H1 (cell line): ENCODE measurements at regions not wholly inside any gene's neighbourhood (a gene's known extent, or its start where the extent isn't known, plus 50 kb on each side); places are given as distances from the start of the nearest gene placed in this dataset.

ENCODE experiments used
- CTCF ChIA-PET: fragments of 300-600 bp; sonication (Branson Sonifier 250); formaldehyde crosslinking; loops from one replicate; lab custom pipeline; 2021; ENCODE audit not compliant: partially characterized antibody; lab: Charles Lee
- POLR2A ChIA-PET: fragments of 300-600 bp; sonication (Branson Sonifier 250); formaldehyde crosslinking; loops from one replicate; lab custom pipeline; 2021; ENCODE audit warnings: inconsistent platforms; ENCODE audit not compliant: partially characterized antibody; lab: Charles Lee
- DNase-seq, 2 experiments: peaks; one replicate each; pipeline versions ENCODE4 v3.0.0 to v3.0.0-alpha.2; 2010 to 2022; ENCODE audit warnings: low spot score in 2 of 2, low read depth in 1 of 2, mixed read lengths in 1 of 2
- FAIRE-seq: peaks from 2 replicates; lab custom pipeline; 2011; peaks lifted over from hg19 to GRCh38; lab: Jason Lieb, UNC
- H2AFZ ChIP-seq: 2 replicates; pipeline ENCODE4 v1.8.1; 2012; ENCODE audit warnings: low read length, inconsistent platforms
- H2AK5ac ChIP-seq: 2 replicates; pipeline ENCODE4 v1.6.1; 2013; ENCODE audit warnings: low read depth, low read length
- H2BK120ac ChIP-seq: replicated peaks from 2 replicates; pipeline ENCODE3; 2013; ENCODE audit warnings: low read depth, low read length, inconsistent platforms
- H2BK12ac ChIP-seq: 2 replicates; pipeline ENCODE4 v1.6.1; 2013; ENCODE audit warnings: low read depth, low read length
- H2BK15ac ChIP-seq: 2 replicates; pipeline ENCODE4 v1.6.1; 2013; ENCODE audit warnings: low read length
- H2BK20ac ChIP-seq: 2 replicates; pipeline ENCODE4 v1.6.1; 2013; ENCODE audit warnings: low read length
- H2BK5ac ChIP-seq: 2 replicates; pipeline ENCODE4 v1.6.1; 2013; ENCODE audit warnings: low read depth, low read length
- H3K14ac ChIP-seq: 2 replicates; pipeline ENCODE4 v1.6.1; 2013; ENCODE audit warnings: inconsistent platforms; ENCODE audit not compliant: insufficient read length
- H3K18ac ChIP-seq: 2 replicates; pipeline ENCODE4 v1.6.1; 2013; ENCODE audit warnings: low read length; ENCODE audit errors: extremely low read depth
- H3K23ac ChIP-seq: 2 replicates; pipeline ENCODE4 v1.6.1; 2013; ENCODE audit warnings: inconsistent platforms; ENCODE audit not compliant: insufficient read length
- H3K23me2 ChIP-seq: 2 replicates; pipeline ENCODE4 v1.6.1; 2013; ENCODE audit warnings: low read depth, low read length
- H3K27ac ChIP-seq: 2 replicates; pipeline ENCODE4 v1.6.1; 2011; ENCODE audit warnings: low read depth, low read length, inconsistent platforms
- H3K27me3 ChIP-seq, 4 experiments: replicated peaks in 1 of 4; 1 replicate in 1 of 4; 2 replicates in 3 of 4; pipeline versions ENCODE4 v1.6.1 to v1.8.1; 2011 to 2013; ENCODE audit warnings: low read length in 3 of 4, mild to moderate bottlenecking in 3 of 4, inconsistent platforms in 2 of 4, mixed read lengths in 2 of 4, moderate library complexity in 1 of 4; ENCODE audit not compliant: control insufficient read depth in 3 of 4, insufficient read depth in 3 of 4; ENCODE audit errors: extremely low read depth in 1 of 4
- H3K36me3 ChIP-seq, 4 experiments: 2 replicates each; pipeline versions ENCODE4 v1.6.1 to v1.8.1; 2011 to 2013; ENCODE audit warnings: mild to moderate bottlenecking in 4 of 4, low read length in 3 of 4, moderate library complexity in 2 of 4, control low read depth in 1 of 4, inconsistent platforms in 1 of 4; ENCODE audit not compliant: insufficient read depth in 4 of 4, control insufficient read depth in 2 of 4
- H3K4ac ChIP-seq: replicated peaks from 2 replicates; pipeline ENCODE3; 2013; ENCODE audit warnings: low read length, low read depth, mixed read lengths, inconsistent platforms; ENCODE audit not compliant: insufficient read length
- H3K4me1 ChIP-seq, 4 experiments: replicated peaks in 1 of 4; 1 replicate in 1 of 4; 2 replicates in 3 of 4; pipeline versions ENCODE4 v1.6.1 to v1.8.1; 2011 to 2013; ENCODE audit warnings: low read length in 3 of 4, inconsistent platforms in 2 of 4, mixed read lengths in 1 of 4; ENCODE audit not compliant: insufficient read depth in 4 of 4, control insufficient read depth in 3 of 4
- H3K4me2 ChIP-seq, 2 experiments: 2 replicates each; pipeline versions ENCODE4 v1.6.1 to v1.8.1; 2011 to 2013; ENCODE audit warnings: low read depth in 2 of 2, low read length in 2 of 2, control low read depth in 1 of 2, inconsistent platforms in 1 of 2, mild to moderate bottlenecking in 1 of 2; ENCODE audit not compliant: insufficient read depth in 1 of 2
- H3K4me3 ChIP-seq, 4 experiments: fragments of 200-600, 300-600 bp in 1 of 4; sonication (generic), shearing (Covaris generic), sonication (Bioruptor Twin) in 1 of 4; 2 replicates each; pipeline versions ENCODE4 v1.5.1 to v1.8.1; 2011 to 2016; ENCODE audit warnings: low read length in 4 of 4, low read depth in 3 of 4, control low read depth in 2 of 4, inconsistent platforms in 2 of 4, mild to moderate bottlenecking in 2 of 4, mixed read lengths in 1 of 4, moderate library complexity in 1 of 4; ENCODE audit not compliant: insufficient read depth in 2 of 4; ENCODE audit errors: extremely low read depth in 1 of 4
- H3K56ac ChIP-seq: replicated peaks from 2 replicates; pipeline ENCODE3; 2013; ENCODE audit warnings: low read depth, mild to moderate bottlenecking, mixed read lengths, low read length, inconsistent platforms; ENCODE audit not compliant: insufficient read length
- H3K79me1 ChIP-seq: 2 replicates; pipeline ENCODE4 v1.6.1; 2013; ENCODE audit warnings: low read depth, low read length, control low read depth
- H3K79me2 ChIP-seq, 2 experiments: 2 replicates each; pipeline versions ENCODE4 v1.6.1 to v1.8.1; 2012 to 2013; ENCODE audit warnings: low read length in 2 of 2, mild to moderate bottlenecking in 2 of 2, inconsistent platforms in 1 of 2; ENCODE audit not compliant: insufficient read depth in 2 of 2, control insufficient read depth in 1 of 2
- H3K9ac ChIP-seq, 4 experiments: replicated peaks in 1 of 4; 1 replicate in 1 of 4; 2 replicates in 3 of 4; pipeline versions ENCODE4 v1.6.1 to v1.8.1; 2011 to 2013; ENCODE audit warnings: low read depth in 3 of 4, low read length in 3 of 4, control low read depth in 2 of 4, mild to moderate bottlenecking in 2 of 4, moderate library complexity in 2 of 4, inconsistent platforms in 1 of 4; ENCODE audit errors: extremely low read depth in 1 of 4
- H3K9me3 ChIP-seq, 2 experiments: 2 replicates each; pipeline versions ENCODE4 v1.6.1 to v1.8.1; 2012 to 2013; ENCODE audit warnings: mild to moderate bottlenecking in 2 of 2, moderate library complexity in 2 of 2, control low read depth in 1 of 2, inconsistent platforms in 1 of 2, low read depth in 1 of 2, low read length in 1 of 2, mixed read lengths in 1 of 2; ENCODE audit not compliant: insufficient read depth in 2 of 2
- H4K20me1 ChIP-seq, 2 experiments: replicated peaks in 1 of 2; 2 replicates each; pipeline versions ENCODE3 to v1.8.1; 2011 to 2013; ENCODE audit warnings: inconsistent platforms in 2 of 2, low read length in 2 of 2, mild to moderate bottlenecking in 1 of 2; ENCODE audit not compliant: insufficient read depth in 2 of 2, control insufficient read depth in 1 of 2
- H4K5ac ChIP-seq: 2 replicates; pipeline ENCODE4 v1.6.1; 2013; ENCODE audit warnings: low read length, low read depth, mixed read lengths, inconsistent platforms; ENCODE audit not compliant: insufficient read length
- H4K8ac ChIP-seq: 2 replicates; pipeline ENCODE4 v1.8.0; 2013; ENCODE audit warnings: mild to moderate bottlenecking, moderate library complexity, low read length, inconsistent platforms; ENCODE audit not compliant: insufficient read depth; ENCODE audit errors: extremely low read depth
- H4K91ac ChIP-seq: replicated peaks from 2 replicates; pipeline ENCODE3; 2013; ENCODE audit warnings: low read length, mixed read lengths, inconsistent platforms; ENCODE audit not compliant: insufficient read length
- BRCA1 ChIP-seq: IDR thresholded peaks from 2 replicates; pipeline ENCODE4 v1.6.1; 2012; ENCODE audit warnings: low read depth, low read length, improper control_type of control experiment
- EZH2 ChIP-seq: fragments of 200-600 bp; sonication (generic); IDR thresholded peaks from 2 replicates; pipeline ENCODE4 v1.7.1; 2012; ENCODE audit warnings: low read depth, mild to moderate bottlenecking, moderate library complexity, low read length, inconsistent platforms; ENCODE audit not compliant: severe bottlenecking
- RAD21 ChIP-seq, 2 experiments: IDR thresholded peaks in 1 of 2; conservative IDR thresholded peaks in 1 of 2; 2 replicates each; pipeline ENCODE4 v1.6.1; 2011; ENCODE audit warnings: low read depth in 2 of 2, low read length in 2 of 2, improper control_type of control experiment in 1 of 2, inconsistent platforms in 1 of 2, mild to moderate bottlenecking in 1 of 2, moderate library complexity in 1 of 2
- WGBS, 2 experiments: shearing (Covaris generic) in 1 of 2; methylation state at CpG; one replicate each; pipeline versions ENCODE4 v1.1.6 to v1.1.7; 2013 to 2015; ENCODE audit warnings: low lambda C conversion rate in 2 of 2, mixed read lengths in 2 of 2, inconsistent platforms in 1 of 2, low coverage in 1 of 2, missing lambda C conversion rate in 1 of 2; ENCODE audit not compliant: insufficient replicate concordance in 2 of 2, insufficient coverage in 1 of 2, insufficient read length in 1 of 2; ENCODE audit errors: extremely low coverage in 1 of 2, missing lambda C conversion rate in 1 of 2; 5-methylcytosine and 5-hydroxymethylcytosine counted together

DNA sequence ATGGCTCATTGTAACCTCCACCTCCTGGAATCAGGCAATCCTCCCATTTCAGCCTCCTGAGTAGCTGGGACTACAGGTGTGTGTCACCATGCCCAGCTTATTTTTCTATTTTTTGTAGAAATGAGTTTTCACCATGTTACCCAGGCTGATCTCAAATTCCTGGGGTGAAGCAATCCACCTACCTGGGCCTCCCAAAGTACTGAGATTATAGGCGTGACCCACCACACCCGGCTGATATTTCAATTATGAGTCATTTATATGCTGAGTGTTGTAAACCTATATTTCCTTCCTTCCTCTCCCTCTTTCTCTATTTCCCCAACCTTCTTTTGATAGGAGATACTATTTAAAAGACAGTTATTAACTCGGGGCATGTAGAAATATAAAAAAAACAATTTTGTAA, 469.6 kb upstream of the ID2 start:
- H3K4me1 ChIP-seq = peaks cover 0 to 2% (median 2%) of the 10 kb centered on the region in 4 experiments; a peak in 2 of 7 replicates
- H3K36me3 ChIP-seq = no peaks in the 10 kb centered on the region
- H3K79me1 ChIP-seq = no peaks in the 10 kb centered on the region
- H3K27ac ChIP-seq = no peak overlapping the region
- H3K4me3 ChIP-seq = no peak overlapping the region
- H3K23ac ChIP-seq = no peak overlapping the region
- no peaks in the 10 kb centered on the region for H3K23me2 ChIP-seq
- no peak overlapping the region for H3K9ac ChIP-seq
- no peak overlapping the region for H4K5ac ChIP-seq
- H4K8ac ChIP-seq = no peak overlapping the region
- FAIRE-seq (no peak), DNase-seq (no peak)
- no peak overlapping the region for H2BK20ac ChIP-seq
- ChIA-PET POLR2A (no interaction called here), CTCF (no interaction called here)
- H3K18ac ChIP-seq = no peak overlapping the region
- H2BK5ac ChIP-seq = no peak overlapping the region
- no peak overlapping the region for H2BK12ac ChIP-seq
- H3K56ac ChIP-seq = no peak overlapping the region
- H3K9me3 ChIP-seq = peaks cover 0 to 5% of the 10 kb centered on the region in 2 experiments; a peak in 1 of 4 replicates
- H3K4ac ChIP-seq = no peak overlapping the region
- H3K4me2 ChIP-seq = no peak overlapping the region
- no peak overlapping the region for H4K91ac ChIP-seq
- no peak overlapping the region for H2AK5ac ChIP-seq
- H2AFZ ChIP-seq = no peak overlapping the region
- H2BK120ac ChIP-seq = no peak overlapping the region
- H4K20me1 ChIP-seq = no peaks in the 10 kb centered on the region
- WGBS, 2 experiments = 93% methylated on average over 3 of the region's 3 CpGs; no CpG with 5 or more reads in 1 of the 2 experiments
- no peaks in the 10 kb centered on the region for H3K79me2 ChIP-seq
- H3K14ac ChIP-seq = no peak overlapping the region
- no peaks in the 10 kb centered on the region for H3K27me3 ChIP-seq
- no peak overlapping the region for H2BK15ac ChIP-seq
- TF ChIP-seq RAD21 (IDR thresholded peaks at IDR 0.05 in 1 of 2, conservative IDR thresholded peaks at IDR 0.05 in 1 of 2; ENCODE audit: low read depth in 2 of 2, low read length in 2 of 2) (no peak), BRCA1 (no peak), EZH2 (no peak)
